ENCODE measurements at regions not wholly inside any gene's neighbourhood (a gene's known extent, or its start where the extent isn't known, plus 50 kb on each side); places are given as distances from the start of the nearest gene placed in this dataset.
A peak's percentile ranks its signal among the peaks of the same experiment; 100 is the strongest.

DNA sequence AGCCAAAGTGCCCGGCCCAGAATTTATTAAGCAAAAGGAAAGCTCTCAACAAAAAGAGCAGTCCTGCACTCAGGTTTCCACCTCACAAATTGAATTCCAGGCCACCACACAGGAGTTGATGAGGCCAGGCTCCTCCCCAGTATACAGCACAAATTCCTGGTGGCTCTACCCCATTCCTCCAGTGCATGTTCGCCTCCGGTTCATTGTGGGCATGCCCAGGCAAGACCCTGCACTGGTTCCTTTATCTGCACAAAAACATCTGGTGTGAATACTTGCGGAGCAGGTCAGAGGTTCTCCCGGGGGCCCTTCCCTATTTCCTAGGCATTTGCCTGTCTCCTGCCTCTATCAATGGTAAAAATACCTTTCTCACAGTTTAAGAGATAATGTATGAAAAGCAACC, 195.2 kb upstream of the ANXA10 start (continued):
- no peak for TF ChIP-seq CHD7 (IDR thresholded peaks at IDR 0.05; ENCODE audit: insufficient replicate concordance, low read length)
- no peak for TF ChIP-seq CTCF (IDR thresholded peaks at IDR 0.05; ENCODE audit: control extremely low read depth in 1 of 3, insufficient read depth in 1 of 3, low read depth in 1 of 3, low read length in 3 of 3)
- TF ChIP-seq MAX (IDR thresholded peaks at IDR 0.05), result 0 out of 2 replicates have a peak, but pooled peaks have one; percentile 26
- TF ChIP-seq TAF1 (IDR thresholded peaks at IDR 0.05; ENCODE audit: low read depth, low read length), result peak; percentile 54
- TF ChIP-seq TCF12 (IDR thresholded peaks at IDR 0.05; ENCODE audit: low read depth, low read length), result peak; percentile 60; the same call in 1 of the 2 replicates
- no peak for TF ChIP-seq POU5F1 (IDR thresholded peaks at IDR 0.05; ENCODE audit: low read depth, low read length)
- peak; percentile 40; the same call in 1 of the 2 replicates for TF ChIP-seq TBP (IDR thresholded peaks at IDR 0.05; ENCODE audit: low read depth, low read length)
- TF ChIP-seq EP300 (IDR thresholded peaks at IDR 0.05; ENCODE audit: borderline replicate concordance in 1 of 2, low read depth in 2 of 2, low read length in 2 of 2), result no peak
